ENCODE measurements at regions not wholly inside any gene's neighbourhood (a gene's known extent, or its start where the extent isn't known, plus 50 kb on each side); places are given as distances from the start of the nearest gene placed in this dataset.

DNA sequence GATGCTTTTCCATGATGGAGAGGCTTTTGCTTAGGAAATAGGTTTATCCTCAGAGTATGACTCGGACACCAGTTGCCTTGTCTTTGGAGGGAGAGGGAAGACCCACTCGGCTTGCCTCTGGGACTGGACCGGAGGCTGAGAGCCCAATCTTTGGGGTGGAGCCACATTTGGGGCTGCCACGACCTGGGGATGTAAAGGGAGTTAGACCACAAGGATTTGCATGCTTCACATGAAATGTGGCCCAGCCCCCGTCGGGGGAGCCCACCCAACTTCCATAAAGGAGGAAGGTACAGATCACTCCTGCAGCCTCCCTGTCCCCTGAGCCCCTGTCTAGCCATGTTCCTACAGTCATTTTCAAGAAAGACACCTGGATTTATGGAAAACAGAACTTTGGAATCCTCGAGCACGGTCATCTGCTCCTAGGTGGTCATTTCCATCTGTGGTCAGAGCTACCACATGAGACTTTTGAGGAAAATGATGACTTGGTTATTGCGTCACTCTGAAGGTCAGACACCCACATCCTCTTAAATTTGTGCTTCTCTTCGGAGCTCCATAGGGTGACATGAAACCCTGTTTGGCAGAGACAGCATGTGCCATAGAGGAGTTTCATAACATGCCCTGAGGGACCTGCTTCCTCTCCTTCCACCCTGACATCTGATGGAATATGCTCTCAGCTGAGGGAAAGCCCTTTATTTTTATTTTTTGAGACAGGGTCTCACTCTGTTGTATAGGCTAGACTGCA lies 99.4 kb upstream of the SLC45A1 start:
- no peaks in the 10 kb centered on the region for H3K9me3 ChIP-seq (ENCODE audit: severe bottlenecking)
- peak overlapping the region; percentile 8 for H3K27ac ChIP-seq (ENCODE audit: poor library complexity, severe bottlenecking)
- no peaks in the 10 kb centered on the region for H3K36me3 ChIP-seq (ENCODE audit: low read depth)
- ATAC-seq (ENCODE audit: low read depth) (no peak), DNase-seq (ENCODE audit: low spot score) (no peak)
- no peak overlapping the region for H3K4me3 ChIP-seq (ENCODE audit: severe bottlenecking)
- H3K4me1 ChIP-seq (ENCODE audit: insufficient read depth, poor library complexity, severe bottlenecking): peaks cover 10% of the 10 kb centered on the region
- H3K27me3 ChIP-seq (ENCODE audit: insufficient read depth, poor library complexity, severe bottlenecking): no peaks in the 10 kb centered on the region
- TF ChIP-seq, protein P1, sequence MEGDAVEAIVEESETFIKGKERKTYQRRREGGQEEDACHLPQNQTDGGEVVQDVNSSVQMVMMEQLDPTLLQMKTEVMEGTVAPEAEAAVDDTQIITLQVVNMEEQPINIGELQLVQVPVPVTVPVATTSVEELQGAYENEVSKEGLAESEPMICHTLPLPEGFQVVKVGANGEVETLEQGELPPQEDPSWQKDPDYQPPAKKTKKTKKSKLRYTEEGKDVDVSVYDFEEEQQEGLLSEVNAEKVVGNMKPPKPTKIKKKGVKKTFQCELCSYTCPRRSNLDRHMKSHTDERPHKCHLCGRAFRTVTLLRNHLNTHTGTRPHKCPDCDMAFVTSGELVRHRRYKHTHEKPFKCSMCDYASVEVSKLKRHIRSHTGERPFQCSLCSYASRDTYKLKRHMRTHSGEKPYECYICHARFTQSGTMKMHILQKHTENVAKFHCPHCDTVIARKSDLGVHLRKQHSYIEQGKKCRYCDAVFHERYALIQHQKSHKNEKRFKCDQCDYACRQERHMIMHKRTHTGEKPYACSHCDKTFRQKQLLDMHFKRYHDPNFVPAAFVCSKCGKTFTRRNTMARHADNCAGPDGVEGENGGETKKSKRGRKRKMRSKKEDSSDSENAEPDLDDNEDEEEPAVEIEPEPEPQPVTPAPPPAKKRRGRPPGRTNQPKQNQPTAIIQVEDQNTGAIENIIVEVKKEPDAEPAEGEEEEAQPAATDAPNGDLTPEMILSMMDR (IDR thresholded peaks at IDR 0.05; ENCODE audit: poor library complexity, severe bottlenecking): no peak

DNA sequence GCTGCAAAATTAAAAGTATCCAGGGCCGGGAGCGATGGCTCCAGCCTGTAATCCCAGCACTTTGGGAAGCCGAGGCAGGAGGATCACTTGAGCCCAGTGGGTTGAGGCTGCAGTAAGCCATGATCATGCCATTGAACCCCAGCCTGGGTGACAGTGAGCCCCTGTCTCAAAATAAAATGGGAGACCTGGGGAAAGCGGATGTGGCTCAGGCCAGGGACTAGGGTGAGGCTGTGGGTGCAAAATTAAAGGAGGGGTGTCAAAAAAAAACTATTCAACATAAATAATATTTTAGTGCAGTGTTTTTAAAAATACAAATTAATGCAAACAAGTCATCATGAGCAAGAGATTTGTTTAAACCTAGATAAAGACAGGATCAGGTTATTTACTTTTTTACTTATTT lies 100.1 kb upstream of the SLC45A1 start:
- Histone ChIP-seq H3K4me1 (ENCODE audit: insufficient read depth, poor library complexity, severe bottlenecking) (peaks cover 9% of the 10 kb centered on the region), H3K4me3 (ENCODE audit: severe bottlenecking) (no peak overlapping the region), H3K27ac (ENCODE audit: poor library complexity, severe bottlenecking) (no peak overlapping the region), H3K27me3 (ENCODE audit: insufficient read depth, poor library complexity, severe bottlenecking) (no peaks in the 10 kb centered on the region), H3K36me3 (ENCODE audit: low read depth) (no peaks in the 10 kb centered on the region), H3K9me3 (ENCODE audit: severe bottlenecking) (no peaks in the 10 kb centered on the region)
- DNase-seq (ENCODE audit: low spot score): no peak
- ATAC-seq (ENCODE audit: low read depth): no peak
- TF ChIP-seq, protein P1 (IDR thresholded peaks at IDR 0.05; ENCODE audit: poor library complexity, severe bottlenecking): no peak

DNA sequence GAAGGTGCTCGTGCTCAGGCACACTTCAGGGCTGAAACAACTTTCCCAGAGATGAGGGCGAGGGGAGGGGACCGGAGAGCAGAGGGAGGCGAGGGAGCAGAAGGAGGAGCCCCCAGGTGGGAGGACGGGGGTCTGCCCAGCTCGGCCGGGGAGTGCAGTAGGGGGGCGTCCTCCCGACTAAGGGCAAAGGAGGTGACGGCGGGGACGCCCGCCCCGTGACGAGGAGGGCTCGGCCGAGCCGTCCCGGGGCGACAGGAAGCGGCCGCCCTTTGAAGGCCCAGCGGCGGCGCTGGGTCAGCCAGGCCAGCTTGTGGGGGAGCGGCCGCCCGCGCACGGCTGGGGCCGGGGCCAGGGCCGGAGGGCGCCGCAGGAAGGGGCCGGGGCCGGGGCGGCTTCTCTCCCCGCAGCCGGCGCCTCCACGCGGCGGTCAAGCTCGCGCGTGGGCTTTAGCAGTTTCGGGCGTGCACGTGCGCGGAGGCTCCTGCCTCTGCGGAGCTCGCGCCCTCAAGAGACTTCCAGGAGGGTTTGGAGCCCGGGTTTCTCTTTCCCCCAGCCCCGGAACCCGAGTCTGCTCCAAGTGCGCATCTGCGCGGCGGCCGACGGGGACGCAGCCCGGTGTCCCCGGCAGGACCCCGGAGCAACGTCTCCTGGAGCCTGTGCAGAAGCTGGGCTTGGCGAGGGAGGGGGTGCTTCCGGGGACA lies 100.8 kb upstream of the SLC45A1 start:
- no peaks in the 10 kb centered on the region for H3K27me3 ChIP-seq (ENCODE audit: insufficient read depth, poor library complexity, severe bottlenecking)
- no peak overlapping the region for H3K27ac ChIP-seq (ENCODE audit: poor library complexity, severe bottlenecking)
- ATAC-seq (ENCODE audit: low read depth) (no peak), DNase-seq (ENCODE audit: low spot score) (no peak)
- no peaks in the 10 kb centered on the region for H3K9me3 ChIP-seq (ENCODE audit: severe bottlenecking)
- TF ChIP-seq, protein P1 (IDR thresholded peaks at IDR 0.05; ENCODE audit: poor library complexity, severe bottlenecking): no peak
- H3K4me3 ChIP-seq (ENCODE audit: severe bottlenecking): no peak overlapping the region
- peaks cover 16% of the 10 kb centered on the region for H3K4me1 ChIP-seq (ENCODE audit: insufficient read depth, poor library complexity, severe bottlenecking)
- H3K36me3 ChIP-seq (ENCODE audit: low read depth): no peaks in the 10 kb centered on the region

DNA sequence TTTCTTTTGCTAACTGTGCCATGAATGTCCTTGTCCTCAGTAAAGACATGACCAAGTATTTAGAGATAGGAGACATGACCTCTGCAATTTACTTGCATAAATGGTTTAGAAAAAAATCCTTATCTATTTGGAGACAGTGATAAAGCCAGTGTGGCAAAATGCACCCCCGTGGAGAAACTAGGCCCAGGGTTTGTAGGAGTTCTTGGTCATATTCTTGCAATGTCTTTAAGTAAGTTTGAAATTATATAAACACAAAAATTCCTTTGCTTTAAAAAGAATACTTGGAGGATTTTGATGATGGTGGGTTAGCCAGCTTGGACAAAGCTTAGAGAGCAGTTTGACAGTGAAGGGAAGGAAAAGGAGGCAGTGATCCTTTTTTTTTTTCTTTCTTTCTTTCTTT lies 101.9 kb upstream of the SLC45A1 start:
- Histone ChIP-seq H3K9me3 (ENCODE audit: severe bottlenecking) (no peaks in the 10 kb centered on the region), H3K4me1 (ENCODE audit: insufficient read depth, poor library complexity, severe bottlenecking) (peaks cover 25% of the 10 kb centered on the region), H3K27ac (ENCODE audit: poor library complexity, severe bottlenecking) (no peak overlapping the region), H3K4me3 (ENCODE audit: severe bottlenecking) (no peak overlapping the region), H3K36me3 (ENCODE audit: low read depth) (no peaks in the 10 kb centered on the region), H3K27me3 (ENCODE audit: insufficient read depth, poor library complexity, severe bottlenecking) (no peaks in the 10 kb centered on the region)
- no peak for ATAC-seq (ENCODE audit: low read depth)
- no peak for DNase-seq (ENCODE audit: low spot score)
- TF ChIP-seq, protein P1 (IDR thresholded peaks at IDR 0.05; ENCODE audit: poor library complexity, severe bottlenecking): no peak

Data from RWPE2 (cell line).